Stimulated activated CD8-positive, alpha-beta memory T cell treated with anti-CD3 and anti-CD28 coated beads, Interleukin-12 subunit alpha, Interleukin-12 subunit beta, amount 100 ng/mL, for 1 hour (primary cell): ENCODE measurements at regions not wholly inside any gene's neighbourhood (a gene's known extent, or its start where the extent isn't known, plus 50 kb on each side); places are given as distances from the start of the nearest gene placed in this dataset.
"Not testable (repeated sequence)": the region's sequence is repeated elsewhere in the genome, so short reads cannot be mapped to it uniquely, and the experiment has no call there.

Source experiments
- DNase-seq: peaks from one replicate; pipeline ENCODE4 v3.0.0-alpha.2; 2020; ENCODE audit warnings: low read depth

GRCh38 chr2:122545821-122546220, 790.4 kb downstream of the TSN start:
- no peak for DNase-seq

- DNase-seq: no peak
Observed at GRCh38 chr2:122562775-122563174, 807.3 kb downstream of the TSN start.

GRCh38 chr2:122563781-122564180, 808.3 kb downstream of the TSN start:
- no peak for DNase-seq

- no peak for DNase-seq
Observed at GRCh38 chr2:122564843-122565242, 809.4 kb downstream of the TSN start.

- no peak for DNase-seq
Observed at GRCh38 chr2:122565364-122565763, 809.9 kb downstream of the TSN start.

- DNase-seq: no peak
Observed at GRCh38 chr2:122570641-122571040, 815.2 kb downstream of the TSN start.

- DNase-seq: not testable (repeated sequence)
Observed at GRCh38 chr2:122571471-122571870, 816.0 kb downstream of the TSN start.

GRCh38 chr2:122575076-122575475, 819.6 kb downstream of the TSN start:
- no peak for DNase-seq

- DNase-seq: no peak
Observed at GRCh38 chr2:122583159-122583917, 827.9 kb downstream of the TSN start.

- no peak for DNase-seq
Observed at GRCh38 chr2:122590524-122590923, 835.1 kb downstream of the TSN start.

- DNase-seq: no peak
Observed at GRCh38 chr2:122595065-122595464, 839.6 kb downstream of the TSN start.

- DNase-seq: no peak
Observed at GRCh38 chr2:122596598-122596997, 841.1 kb downstream of the TSN start.

GRCh38 chr2:122598784-122599183, 843.3 kb downstream of the TSN start:
- no peak for DNase-seq

GRCh38 chr2:122610948-122611609, 855.6 kb downstream of the TSN start:
- DNase-seq: no peak

GRCh38 chr2:122622934-122623333, 867.5 kb downstream of the TSN start:
- DNase-seq: no peak

- no peak for DNase-seq
Observed at GRCh38 chr2:122627388-122627787, 871.9 kb downstream of the TSN start.

GRCh38 chr2:122634256-122634655, 878.8 kb downstream of the TSN start:
- DNase-seq: no peak

- DNase-seq: no peak
Observed at GRCh38 chr2:122634920-122635319, 879.5 kb downstream of the TSN start.

- DNase-seq: no peak
Observed at GRCh38 chr2:122635686-122636085, 880.2 kb downstream of the TSN start.

GRCh38 chr2:122636097-122636496, 880.6 kb downstream of the TSN start:
- DNase-seq: no peak

GRCh38 chr2:122639176-122639575, 883.7 kb downstream of the TSN start:
- DNase-seq: no peak

GRCh38 chr2:122639711-122640110, 884.3 kb downstream of the TSN start:
- no peak for DNase-seq

GRCh38 chr2:122643725-122644329, 888.4 kb downstream of the TSN start:
- DNase-seq: no peak
